Karpas-422 (cell line): ENCODE measurements at regions not wholly inside any gene's neighbourhood (a gene's known extent, or its start where the extent isn't known, plus 50 kb on each side); places are given as distances from the start of the nearest gene placed in this dataset.

Source experiments
- DNase-seq: peaks from one replicate; pipeline ENCODE4 v3.0.0-alpha.2; 2015
- H2AFZ ChIP-seq: fragments of 200-600 bp; sonication (generic); 2 replicates; pipeline ENCODE4 v1.6.1; 2014; ENCODE audit warnings: antibody characterized with exemption, low read length, mixed read lengths
- H3K27ac ChIP-seq: fragments of 200-600 bp; sonication (generic); 2 replicates; pipeline ENCODE4 v1.5.1; 2014; ENCODE audit warnings: mild to moderate bottlenecking, low read length, moderate library complexity
- H3K27me3 ChIP-seq: fragments of 200-600 bp; sonication (generic); 2 replicates; pipeline ENCODE4 v1.6.1; 2014; ENCODE audit warnings: low read length, mixed read lengths
- H3K36me3 ChIP-seq: fragments of 200-600 bp; sonication (generic); 2 replicates; pipeline ENCODE4 v1.6.1; 2014; ENCODE audit warnings: low read length, mixed read lengths; ENCODE audit not compliant: insufficient read depth
- H3K4me1 ChIP-seq: fragments of 200-600 bp; sonication (generic); 2 replicates; pipeline ENCODE4 v1.6.1; 2014; ENCODE audit warnings: mild to moderate bottlenecking, low read length, mixed read lengths
- H3K4me2 ChIP-seq: fragments of 200-600 bp; sonication (generic); 2 replicates; pipeline ENCODE4 v1.6.1; 2014; ENCODE audit warnings: low read length, low read depth, mild to moderate bottlenecking; ENCODE audit not compliant: poor library complexity, severe bottlenecking
- H3K4me3 ChIP-seq: fragments of 200-600 bp; sonication (generic); 2 replicates; pipeline ENCODE4 v1.5.1; 2014; ENCODE audit warnings: mild to moderate bottlenecking, antibody characterized with exemption, low read length, mixed read lengths
- H3K79me2 ChIP-seq: fragments of 200-600 bp; sonication (generic); 2 replicates; pipeline ENCODE4 v1.6.1; 2014; ENCODE audit warnings: mild to moderate bottlenecking, low read length, mixed read lengths
- H3K9ac ChIP-seq: fragments of 200-600 bp; sonication (generic); 2 replicates; pipeline ENCODE4 v1.6.0; 2014; ENCODE audit warnings: low read length
- H3K9me2 ChIP-seq: fragments of 200-600 bp; sonication (generic), shearing (Covaris generic); replicated peaks from 2 replicates; pipeline ENCODE4 v1.6.0; 2014; ENCODE audit warnings: mild to moderate bottlenecking, low read length, moderate library complexity; ENCODE audit not compliant: insufficient read depth
- H3K9me3 ChIP-seq: fragments of 300-700, 200-600 bp; sonication (generic); 2 replicates; pipeline ENCODE4 v1.6.1; 2014; ENCODE audit warnings: low read length, mixed read lengths
- H4K20me1 ChIP-seq: fragments of 200-600 bp; sonication (generic); 2 replicates; pipeline ENCODE4 v1.6.1; 2014; ENCODE audit warnings: mild to moderate bottlenecking, antibody characterized with exemption, low read length, low read depth; ENCODE audit not compliant: insufficient read depth

GRCh38 chr1:163013826-163014600, 55.1 kb upstream of the RGS4 start:
- no peak for DNase-seq

GRCh38 chr1:163006051-163006834, 62.9 kb upstream of the RGS4 start:
- no peaks in the 10 kb centered on the region; the same call in 1 of the 2 replicates for H3K9me2 ChIP-seq
- no peaks in the 10 kb centered on the region for H3K9me3 ChIP-seq
- no peaks in the 10 kb centered on the region for H3K27me3 ChIP-seq
- no peak overlapping the region for H2AFZ ChIP-seq
- H3K79me2 ChIP-seq, result no peaks in the 10 kb centered on the region
- H3K4me3 ChIP-seq, result no peak overlapping the region
- no peaks in the 10 kb centered on the region for H3K4me1 ChIP-seq
- no peaks in the 10 kb centered on the region for H3K36me3 ChIP-seq
- H3K4me2 ChIP-seq, result no peak overlapping the region
- no peak for DNase-seq
- H4K20me1 ChIP-seq, result no peaks in the 10 kb centered on the region
- no peak overlapping the region for H3K9ac ChIP-seq
- no peak overlapping the region for H3K27ac ChIP-seq

More at GRCh38 chr1:163013826-163014600, 55.1 kb upstream of the RGS4 start:
- Histone ChIP-seq H3K4me3 (no peak overlapping the region), H3K4me1 (peaks cover 12% of the 10 kb centered on the region), H3K27me3 (no peaks in the 10 kb centered on the region), H2AFZ (no peak overlapping the region), H3K27ac (no peak overlapping the region), H3K9ac (no peak overlapping the region), H4K20me1 (no peaks in the 10 kb centered on the region), H3K9me2 (no peaks in the 10 kb centered on the region; the same call in 1 of the 2 replicates), H3K9me3 (no peaks in the 10 kb centered on the region), H3K36me3 (no peaks in the 10 kb centered on the region), H3K79me2 (no peaks in the 10 kb centered on the region), H3K4me2 (peak overlapping the region; percentile 36)

- H3K79me2 ChIP-seq, result no peaks in the 10 kb centered on the region
- H2AFZ ChIP-seq, result no peak overlapping the region
- H3K27ac ChIP-seq, result no peak overlapping the region
- H3K36me3 ChIP-seq, result no peaks in the 10 kb centered on the region
- DNase-seq, result no peak
- H3K9me2 ChIP-seq, result no peaks in the 10 kb centered on the region
- no peak overlapping the region for H3K4me2 ChIP-seq
- H4K20me1 ChIP-seq, result no peaks in the 10 kb centered on the region
- H3K9me3 ChIP-seq, result no peaks in the 10 kb centered on the region
- H3K27me3 ChIP-seq, result no peaks in the 10 kb centered on the region
- no peaks in the 10 kb centered on the region for H3K4me1 ChIP-seq
- no peak overlapping the region for H3K4me3 ChIP-seq
- H3K9ac ChIP-seq, result no peak overlapping the region
Observed at GRCh38 chr1:162997499-162998285, 71.5 kb upstream of the RGS4 start.

- no peak overlapping the region for H3K27ac ChIP-seq
- H3K9me3 ChIP-seq, result no peaks in the 10 kb centered on the region
- no peaks in the 10 kb centered on the region for H3K79me2 ChIP-seq
- no peaks in the 10 kb centered on the region for H3K9me2 ChIP-seq
- no peak overlapping the region for H3K9ac ChIP-seq
- H3K4me1 ChIP-seq, result no peaks in the 10 kb centered on the region
- no peaks in the 10 kb centered on the region for H3K36me3 ChIP-seq
- no peaks in the 10 kb centered on the region for H4K20me1 ChIP-seq
- H3K27me3 ChIP-seq, result no peaks in the 10 kb centered on the region
- no peak for DNase-seq
- H2AFZ ChIP-seq, result no peak overlapping the region
- no peak overlapping the region for H3K4me3 ChIP-seq
- H3K4me2 ChIP-seq, result no peak overlapping the region
Observed at GRCh38 chr1:162996261-162996660, 72.9 kb upstream of the RGS4 start.

GRCh38 chr1:162994921-162995320, 74.2 kb upstream of the RGS4 start:
- H3K27me3 ChIP-seq, result no peaks in the 10 kb centered on the region
- no peaks in the 10 kb centered on the region for H3K9me3 ChIP-seq
- no peaks in the 10 kb centered on the region for H4K20me1 ChIP-seq
- no peaks in the 10 kb centered on the region for H3K36me3 ChIP-seq
- H3K9ac ChIP-seq, result no peak overlapping the region
- no peak overlapping the region for H3K4me3 ChIP-seq
- no peaks in the 10 kb centered on the region for H3K9me2 ChIP-seq
- no peak overlapping the region for H2AFZ ChIP-seq
- H3K27ac ChIP-seq, result no peak overlapping the region
- no peak overlapping the region for H3K4me2 ChIP-seq
- no peak for DNase-seq
- no peaks in the 10 kb centered on the region for H3K79me2 ChIP-seq
- H3K4me1 ChIP-seq, result no peaks in the 10 kb centered on the region

GRCh38 chr1:162993846-162994245, 75.3 kb upstream of the RGS4 start:
- H3K9ac ChIP-seq, result no peak overlapping the region
- no peaks in the 10 kb centered on the region for H4K20me1 ChIP-seq
- no peaks in the 10 kb centered on the region for H3K27me3 ChIP-seq
- DNase-seq, result no peak
- no peak overlapping the region for H3K4me3 ChIP-seq
- no peak overlapping the region for H3K4me2 ChIP-seq
- no peaks in the 10 kb centered on the region for H3K9me3 ChIP-seq
- no peaks in the 10 kb centered on the region for H3K4me1 ChIP-seq
- no peaks in the 10 kb centered on the region for H3K36me3 ChIP-seq
- H2AFZ ChIP-seq, result no peak overlapping the region
- H3K27ac ChIP-seq, result no peak overlapping the region
- H3K79me2 ChIP-seq, result no peaks in the 10 kb centered on the region
- H3K9me2 ChIP-seq, result no peaks in the 10 kb centered on the region

- no peak overlapping the region for H3K9ac ChIP-seq
- no peaks in the 10 kb centered on the region for H3K9me3 ChIP-seq
- no peaks in the 10 kb centered on the region for H3K27me3 ChIP-seq
- H3K4me2 ChIP-seq, result no peak overlapping the region
- no peaks in the 10 kb centered on the region for H3K4me1 ChIP-seq
- H2AFZ ChIP-seq, result no peak overlapping the region
- no peaks in the 10 kb centered on the region for H3K79me2 ChIP-seq
- H4K20me1 ChIP-seq, result no peaks in the 10 kb centered on the region
- no peak overlapping the region for H3K27ac ChIP-seq
- H3K36me3 ChIP-seq, result no peaks in the 10 kb centered on the region
- DNase-seq, result no peak
- H3K4me3 ChIP-seq, result no peak overlapping the region
- no peaks in the 10 kb centered on the region for H3K9me2 ChIP-seq
Observed at GRCh38 chr1:162992945-162993344, 76.2 kb upstream of the RGS4 start.

- no peak overlapping the region for H3K4me3 ChIP-seq
- no peak for DNase-seq
- H4K20me1 ChIP-seq, result no peaks in the 10 kb centered on the region
- no peaks in the 10 kb centered on the region for H3K4me1 ChIP-seq
- H3K79me2 ChIP-seq, result no peaks in the 10 kb centered on the region
- no peak overlapping the region for H2AFZ ChIP-seq
- no peaks in the 10 kb centered on the region for H3K36me3 ChIP-seq
- no peak overlapping the region for H3K27ac ChIP-seq
- H3K9me2 ChIP-seq, result no peaks in the 10 kb centered on the region
- H3K9me3 ChIP-seq, result no peaks in the 10 kb centered on the region
- H3K9ac ChIP-seq, result no peak overlapping the region
- no peak overlapping the region for H3K4me2 ChIP-seq
- H3K27me3 ChIP-seq, result no peaks in the 10 kb centered on the region
Observed at GRCh38 chr1:162991444-162991843, 77.7 kb upstream of the RGS4 start.
